GM19452 (cell line): ENCODE measurements at regions not wholly inside any gene's neighbourhood (a gene's known extent, or its start where the extent isn't known, plus 50 kb on each side); places are given as distances from the start of the nearest gene placed in this dataset.

Experiments used
- ATAC-seq: cut with Tn5 transposase; IDR thresholded peaks from one replicate; pipeline ENCODE4 v1.9.1; 2021; ENCODE audit not compliant: unreplicated experiment

GRCh38 chr6:24987446-24988115, 51.8 kb upstream of the RIPOR2 start:
- no peak for ATAC-seq

- ATAC-seq: no peak
Measured at GRCh38 chr6:24988562-24988961, 52.8 kb upstream of the RIPOR2 start.

- ATAC-seq: no peak
Measured at GRCh38 chr6:24990236-24990845, 54.6 kb upstream of the RIPOR2 start.

GRCh38 chr6:24990944-24991809, 55.4 kb upstream of the RIPOR2 start:
- ATAC-seq: no peak

GRCh38 chr6:24991810-24992467, 56.2 kb upstream of the RIPOR2 start:
- ATAC-seq: peak; percentile 90

GRCh38 chr6:24994812-24995211, 59.1 kb upstream of the RIPOR2 start:
- ATAC-seq: no peak

- ATAC-seq: no peak
Measured at GRCh38 chr6:24995270-24995669, 59.5 kb upstream of the RIPOR2 start.

GRCh38 chr6:24996269-24996836, 60.6 kb upstream of the RIPOR2 start:
- no peak for ATAC-seq

- ATAC-seq: no peak
Measured at GRCh38 chr6:24997231-24997630, 61.5 kb upstream of the RIPOR2 start.

- ATAC-seq: no peak
Measured at GRCh38 chr6:24997905-24998304, 62.1 kb upstream of the RIPOR2 start.

- ATAC-seq: no peak
Measured at GRCh38 chr6:25002326-25003091, 66.7 kb upstream of the RIPOR2 start.

GRCh38 chr6:25004357-25004756, 68.6 kb upstream of the RIPOR2 start:
- ATAC-seq: no peak

- ATAC-seq: no peak
Measured at GRCh38 chr6:25005010-25005409, 69.2 kb upstream of the RIPOR2 start.

- no peak for ATAC-seq
Measured at GRCh38 chr6:25006075-25006474, 70.3 kb upstream of the RIPOR2 start.

GRCh38 chr6:25006565-25007001, 70.8 kb upstream of the RIPOR2 start:
- ATAC-seq: no peak

GRCh38 chr6:25007269-25007699, 71.5 kb upstream of the RIPOR2 start:
- ATAC-seq: peak; percentile 75

- no peak for ATAC-seq
Measured at GRCh38 chr6:25008707-25009392, 73.1 kb upstream of the RIPOR2 start.

GRCh38 chr6:25009393-25009710, 73.6 kb upstream of the RIPOR2 start:
- no peak for ATAC-seq

- no peak for ATAC-seq
Measured at GRCh38 chr6:25010176-25010575, 74.4 kb upstream of the RIPOR2 start.
